H9 (cell line): ENCODE measurements at regions not wholly inside any gene's neighbourhood (a gene's known extent, or its start where the extent isn't known, plus 50 kb on each side); places are given as distances from the start of the nearest gene placed in this dataset.

Experiments used
- DNase-seq: peaks from one replicate; pipeline ENCODE4 v3.0.0-alpha.2; 2017
- H2AFZ ChIP-seq: one replicate; pipeline ENCODE4 v1.6.1; 2013; ENCODE audit warnings: mild to moderate bottlenecking, low read length, control low read depth, moderate library complexity
- H2AK5ac ChIP-seq: 2 replicates; pipeline ENCODE4 v1.6.1; 2013; ENCODE audit warnings: low read length, control low read depth, mixed read lengths; ENCODE audit not compliant: insufficient read length
- H2BK120ac ChIP-seq: one replicate; pipeline ENCODE4 v1.6.1; 2013; ENCODE audit warnings: low read depth, mild to moderate bottlenecking, low read length, control low read depth, inconsistent platforms; ENCODE audit not compliant: poor library complexity, severe bottlenecking
- H2BK12ac ChIP-seq: 2 replicates; pipeline ENCODE4 v1.6.1; 2013; ENCODE audit warnings: low read length, control low read depth, mixed read lengths, low read depth; ENCODE audit not compliant: insufficient read length
- H2BK15ac ChIP-seq: 2 replicates; pipeline ENCODE4 v1.6.1; 2013; ENCODE audit warnings: low read depth, low read length, control low read depth
- H2BK20ac ChIP-seq: one replicate; pipeline ENCODE4 v1.6.1; 2013; ENCODE audit warnings: low read depth, mild to moderate bottlenecking, low read length, control low read depth, inconsistent platforms; ENCODE audit not compliant: poor library complexity, severe bottlenecking
- H2BK5ac ChIP-seq: 2 replicates; pipeline ENCODE4 v1.6.1; 2013; ENCODE audit warnings: low read length, control low read depth, mixed read lengths; ENCODE audit not compliant: insufficient read length
- H3K14ac ChIP-seq: 2 replicates; pipeline ENCODE4 v1.6.1; 2013; ENCODE audit warnings: low read length, control low read depth; ENCODE audit not compliant: insufficient read depth
- H3K18ac ChIP-seq: 2 replicates; pipeline ENCODE4 v1.6.1; 2013; ENCODE audit warnings: low read depth, mild to moderate bottlenecking, mixed read lengths, low read length, control low read depth; ENCODE audit not compliant: insufficient read length
- H3K23ac ChIP-seq: 2 replicates; pipeline ENCODE4 v1.6.1; 2013; ENCODE audit warnings: low read length, control low read depth, mixed read lengths, low read depth; ENCODE audit not compliant: insufficient read length
- H3K23me2 ChIP-seq: 2 replicates; pipeline ENCODE4 v1.6.1; 2013; ENCODE audit warnings: low read depth, mild to moderate bottlenecking, mixed read lengths, low read length, control low read depth; ENCODE audit not compliant: insufficient read length, poor library complexity, severe bottlenecking
- H3K27ac ChIP-seq: 2 replicates; pipeline ENCODE4 v1.5.1; 2013; ENCODE audit warnings: low read length, control low read depth, mixed read lengths, low read depth; ENCODE audit not compliant: insufficient read length
- H3K27me3 ChIP-seq: 2 replicates; pipeline ENCODE4 v1.6.1; 2013; ENCODE audit warnings: low read length, control low read depth, inconsistent platforms; ENCODE audit not compliant: insufficient read depth
- H3K4ac ChIP-seq: 2 replicates; pipeline ENCODE4 v1.6.1; 2013; ENCODE audit warnings: low read depth, mild to moderate bottlenecking, control low read depth, inconsistent platforms, low read length, moderate library complexity
- H3K4me1 ChIP-seq: 2 replicates; pipeline ENCODE4 v1.6.1; 2013; ENCODE audit warnings: low read length, control low read depth, inconsistent platforms; ENCODE audit not compliant: insufficient read depth
- H3K4me2 ChIP-seq: 2 replicates; pipeline ENCODE4 v1.6.1; 2013; ENCODE audit warnings: low read length, control low read depth, mixed read lengths; ENCODE audit not compliant: insufficient read length, insufficient read depth
- H3K56ac ChIP-seq: 2 replicates; pipeline ENCODE4 v1.6.1; 2013; ENCODE audit warnings: low read depth, mild to moderate bottlenecking, mixed read lengths, low read length, control low read depth; ENCODE audit not compliant: insufficient read length
- H3K79me1 ChIP-seq: 2 replicates; pipeline ENCODE4 v1.6.1; 2013; ENCODE audit warnings: low read depth, mild to moderate bottlenecking, moderate library complexity, low read length, control low read depth, inconsistent platforms; ENCODE audit not compliant: insufficient read depth, poor library complexity, severe bottlenecking
- H3K79me2 ChIP-seq: 2 replicates; pipeline ENCODE4 v1.6.1; 2013; ENCODE audit warnings: low read length, control low read depth, inconsistent platforms; ENCODE audit not compliant: insufficient read depth
- H3K9ac ChIP-seq: 2 replicates; pipeline ENCODE4 v1.6.1; 2013; ENCODE audit warnings: low read length, control low read depth, mixed read lengths; ENCODE audit not compliant: insufficient read length; ENCODE audit errors: extremely low read depth
- H3K9me3 ChIP-seq: one replicate; pipeline ENCODE4 v1.6.1; 2013; ENCODE audit warnings: low read depth, low read length, inconsistent platforms; ENCODE audit not compliant: control insufficient read depth
- H3T11ph ChIP-seq: one replicate; pipeline ENCODE4 v1.6.1; 2013; ENCODE audit warnings: mild to moderate bottlenecking, low read length, control low read depth, inconsistent platforms
- H4K20me1 ChIP-seq: one replicate; pipeline ENCODE4 v1.6.1; 2013; ENCODE audit not compliant: control insufficient read depth, insufficient read length, insufficient read depth
- H4K5ac ChIP-seq: 2 replicates; pipeline ENCODE4 v1.6.1; 2013; ENCODE audit warnings: low read depth, mild to moderate bottlenecking, mixed read lengths, low read length, control low read depth; ENCODE audit not compliant: insufficient read length
- H4K8ac ChIP-seq: replicated peaks from 2 replicates; pipeline ENCODE4 v1.6.1; 2013; ENCODE audit warnings: low read length, control low read depth, mixed read lengths, low read depth; ENCODE audit not compliant: insufficient read length
- H4K91ac ChIP-seq: 2 replicates; pipeline ENCODE4 v1.6.1; 2013; ENCODE audit warnings: low read depth, mild to moderate bottlenecking, moderate library complexity, mixed read lengths, low read length, control low read depth; ENCODE audit not compliant: insufficient read length
- H3K27ac Mint-ChIP-seq, 3 experiments: 2 replicates in 2 of 3; 3 replicates in 1 of 3; pipeline ENCODE4 v1.8.0; 2020 to 2021; ENCODE audit warnings: mixed read lengths in 3 of 3, mild to moderate bottlenecking in 1 of 3, moderate library complexity in 1 of 3
- H3K27me3 Mint-ChIP-seq: 2 replicates; pipeline ENCODE4 v1.8.0; 2021; ENCODE audit warnings: low read depth, mild to moderate bottlenecking, moderate library complexity, mixed read lengths
- H3K36me3 Mint-ChIP-seq, 3 experiments: 2 replicates in 2 of 3; 3 replicates in 1 of 3; pipeline ENCODE4 v1.8.0; 2020 to 2021; ENCODE audit warnings: low read depth in 3 of 3, mixed read lengths in 3 of 3; ENCODE audit not compliant: insufficient read depth in 1 of 3
- H3K4me1 Mint-ChIP-seq, 2 experiments: 2 replicates each; pipeline ENCODE4 v1.8.0; 2020; ENCODE audit warnings: mixed read lengths in 2 of 2
- H3K4me3 Mint-ChIP-seq, 2 experiments: 2 replicates in 1 of 2; 3 replicates in 1 of 2; pipeline ENCODE4 v1.8.0; 2020 to 2021; ENCODE audit warnings: mild to moderate bottlenecking in 2 of 2, mixed read lengths in 2 of 2, moderate library complexity in 1 of 2
- H3K9me3 Mint-ChIP-seq, 2 experiments: 2 replicates in 1 of 2; 3 replicates in 1 of 2; pipeline ENCODE4 v1.8.0; 2020; ENCODE audit warnings: mild to moderate bottlenecking in 2 of 2, mixed read lengths in 2 of 2, moderate library complexity in 1 of 2
- WGBS: extraction: QIAGEN DNeasy Blood & Tissue Kit; methylation state at CpG from one replicate; pipeline ENCODE4 v1.1.7; 2013; ENCODE audit warnings: missing lambda C conversion rate, low lambda C conversion rate, mixed read lengths; ENCODE audit not compliant: insufficient read length; ENCODE audit errors: extremely low coverage; 5-methylcytosine and 5-hydroxymethylcytosine counted together
- TF ChIP-seq, protein P1 (sequence below): fragments of 200-600 bp; sonication (generic); conservative IDR thresholded peaks from 3 replicates; pipeline ENCODE4 v1.8.0; 2021; ENCODE audit warnings: antibody characterized with exemption, mild to moderate bottlenecking

DNA sequence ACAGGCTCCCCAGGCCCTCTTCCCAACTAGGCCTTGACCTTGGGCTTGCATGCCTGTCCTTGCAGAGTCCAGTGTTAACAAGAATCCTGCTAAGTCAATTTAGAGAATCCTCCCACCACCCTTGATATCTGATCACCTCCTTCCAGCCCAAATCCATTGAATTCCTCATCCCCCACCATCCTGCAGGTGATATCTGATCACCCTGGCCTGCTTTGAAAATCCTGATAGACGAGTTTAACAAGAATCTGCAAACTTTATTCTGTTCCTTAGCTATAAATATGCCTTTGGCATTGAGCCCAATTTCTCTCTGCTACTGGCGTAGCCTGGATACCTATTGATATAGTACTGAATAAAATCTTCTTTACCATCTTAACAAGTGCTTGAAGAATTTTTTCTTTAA is 125.5 kb downstream of the DIRAS2 start:
- Mint-ChIP-seq H3K4me3 (no peak overlapping the region), H3K36me3 (no peaks in the 10 kb centered on the region), H3K27me3 (no peaks in the 10 kb centered on the region), H3K27ac (peak overlapping the region in 2 of 3 experiments; percentile 40 to 57; a peak in 3 of 7 replicates), H3K9me3 (no peaks in the 10 kb centered on the region; a peak in 1 of 5 replicates), H3K4me1 (peaks cover 13 to 16% of the 10 kb centered on the region in 2 experiments)
- H4K20me1 ChIP-seq = no peaks in the 10 kb centered on the region
- no peak overlapping the region for H3K4me2 ChIP-seq
- H3K18ac ChIP-seq = no peak overlapping the region
- no CpG with 5 or more reads among the region's 2 CpGs for WGBS
- H3K9ac ChIP-seq = no peak overlapping the region
- no peak overlapping the region for H2BK5ac ChIP-seq
- H2BK20ac ChIP-seq = no peak overlapping the region
- H2AK5ac ChIP-seq = no peak overlapping the region
- H2AFZ ChIP-seq = no peak overlapping the region
- H3K4me1 ChIP-seq = peaks cover 5% of the 10 kb centered on the region; the same call in 1 of the 2 replicates
- no peak overlapping the region for H3K23ac ChIP-seq
- peaks cover 1% of the 10 kb centered on the region; the same call in 1 of the 2 replicates for H3K79me2 ChIP-seq
- no peak overlapping the region for H2BK15ac ChIP-seq
- H3K4ac ChIP-seq = no peak overlapping the region
- H4K5ac ChIP-seq = no peak overlapping the region
- H3T11ph ChIP-seq = no peak overlapping the region
- H3K27me3 ChIP-seq = no peaks in the 10 kb centered on the region
- no peak overlapping the region for H4K8ac ChIP-seq
- no peak overlapping the region for H4K91ac ChIP-seq
- no peak for DNase-seq
- H3K9me3 ChIP-seq = no peaks in the 10 kb centered on the region
- no peak overlapping the region for H3K56ac ChIP-seq
- H3K14ac ChIP-seq = no peak overlapping the region
- no peak overlapping the region for H2BK12ac ChIP-seq
- no peaks in the 10 kb centered on the region for H3K23me2 ChIP-seq
- H3K27ac ChIP-seq = no peak overlapping the region
- TF ChIP-seq, protein P1, sequence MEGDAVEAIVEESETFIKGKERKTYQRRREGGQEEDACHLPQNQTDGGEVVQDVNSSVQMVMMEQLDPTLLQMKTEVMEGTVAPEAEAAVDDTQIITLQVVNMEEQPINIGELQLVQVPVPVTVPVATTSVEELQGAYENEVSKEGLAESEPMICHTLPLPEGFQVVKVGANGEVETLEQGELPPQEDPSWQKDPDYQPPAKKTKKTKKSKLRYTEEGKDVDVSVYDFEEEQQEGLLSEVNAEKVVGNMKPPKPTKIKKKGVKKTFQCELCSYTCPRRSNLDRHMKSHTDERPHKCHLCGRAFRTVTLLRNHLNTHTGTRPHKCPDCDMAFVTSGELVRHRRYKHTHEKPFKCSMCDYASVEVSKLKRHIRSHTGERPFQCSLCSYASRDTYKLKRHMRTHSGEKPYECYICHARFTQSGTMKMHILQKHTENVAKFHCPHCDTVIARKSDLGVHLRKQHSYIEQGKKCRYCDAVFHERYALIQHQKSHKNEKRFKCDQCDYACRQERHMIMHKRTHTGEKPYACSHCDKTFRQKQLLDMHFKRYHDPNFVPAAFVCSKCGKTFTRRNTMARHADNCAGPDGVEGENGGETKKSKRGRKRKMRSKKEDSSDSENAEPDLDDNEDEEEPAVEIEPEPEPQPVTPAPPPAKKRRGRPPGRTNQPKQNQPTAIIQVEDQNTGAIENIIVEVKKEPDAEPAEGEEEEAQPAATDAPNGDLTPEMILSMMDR = no peak
- H3K79me1 ChIP-seq = no peaks in the 10 kb centered on the region
- H2BK120ac ChIP-seq = no peak overlapping the region
